ENCODE measurements at regions not wholly inside any gene's neighbourhood (a gene's known extent, or its start where the extent isn't known, plus 50 kb on each side); places are given as distances from the start of the nearest gene placed in this dataset.
"Not testable (repeated sequence)": the region's sequence is repeated elsewhere in the genome, so short reads cannot be mapped to it uniquely, and the experiment has no call there.

DNA sequence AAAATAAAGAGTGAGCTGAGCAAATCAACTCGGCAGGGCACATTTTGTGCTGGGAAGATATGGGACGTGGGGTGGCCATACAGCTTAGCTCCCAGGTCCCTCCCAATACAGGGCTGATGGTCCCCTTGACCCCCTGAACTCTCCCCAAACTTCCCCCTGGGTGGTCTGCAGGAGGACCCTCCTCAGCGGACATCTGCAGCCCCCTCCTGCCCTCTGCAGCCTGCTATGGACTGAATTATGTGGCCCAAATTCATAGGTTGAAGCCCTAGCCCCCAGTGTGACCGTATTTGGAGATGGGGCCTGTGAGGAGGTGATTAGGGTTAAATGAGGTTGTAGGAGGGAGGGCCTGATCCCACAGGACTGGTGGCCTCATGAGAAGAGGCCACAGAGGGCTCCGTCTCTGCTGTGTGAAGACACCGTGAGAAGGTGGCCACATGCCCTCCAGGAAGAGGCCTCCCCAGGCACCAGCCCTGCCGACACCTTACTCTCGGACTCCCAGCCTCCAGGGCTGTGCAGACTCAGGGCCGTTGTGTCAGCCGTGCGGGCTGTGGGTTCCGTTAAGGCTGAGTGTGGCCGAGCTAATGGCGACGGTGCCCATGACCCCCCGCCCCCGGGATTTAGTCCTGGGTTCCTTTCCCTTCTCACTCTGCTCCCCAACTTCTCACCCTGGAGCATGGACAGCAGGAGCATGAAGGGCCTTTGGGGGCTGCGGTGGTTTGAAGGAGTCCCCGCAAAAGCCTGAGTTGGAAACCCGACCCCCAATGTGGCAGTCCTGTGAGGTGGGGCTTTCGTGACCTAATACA, 1042.8 kb downstream of the BRD1 start:
- no peak for DNase-seq (ENCODE audit: low read depth)

DNA sequence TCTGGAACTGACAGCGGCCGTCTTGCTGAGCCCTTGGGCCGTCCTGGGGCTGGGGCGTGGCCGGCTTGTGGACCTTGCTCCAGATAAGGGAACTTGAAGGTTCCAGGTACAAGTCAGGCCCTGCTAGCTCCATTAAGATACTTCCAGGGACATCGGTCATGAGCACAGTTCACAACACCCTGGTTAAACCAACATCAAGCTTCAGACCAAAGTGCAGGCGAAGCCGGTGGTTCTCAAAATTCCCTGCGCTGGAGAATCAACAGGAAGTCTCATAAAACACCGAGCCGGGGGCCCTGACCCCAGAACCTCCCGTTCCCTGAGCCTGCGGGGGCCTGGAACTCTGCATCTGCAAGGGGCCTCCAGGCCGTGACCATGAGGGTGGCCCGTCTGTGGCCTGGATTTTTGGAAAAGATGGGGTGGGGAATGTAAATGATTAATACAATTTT, 1043.8 kb downstream of the BRD1 start:
- no peak for DNase-seq (ENCODE audit: low read depth)

DNA sequence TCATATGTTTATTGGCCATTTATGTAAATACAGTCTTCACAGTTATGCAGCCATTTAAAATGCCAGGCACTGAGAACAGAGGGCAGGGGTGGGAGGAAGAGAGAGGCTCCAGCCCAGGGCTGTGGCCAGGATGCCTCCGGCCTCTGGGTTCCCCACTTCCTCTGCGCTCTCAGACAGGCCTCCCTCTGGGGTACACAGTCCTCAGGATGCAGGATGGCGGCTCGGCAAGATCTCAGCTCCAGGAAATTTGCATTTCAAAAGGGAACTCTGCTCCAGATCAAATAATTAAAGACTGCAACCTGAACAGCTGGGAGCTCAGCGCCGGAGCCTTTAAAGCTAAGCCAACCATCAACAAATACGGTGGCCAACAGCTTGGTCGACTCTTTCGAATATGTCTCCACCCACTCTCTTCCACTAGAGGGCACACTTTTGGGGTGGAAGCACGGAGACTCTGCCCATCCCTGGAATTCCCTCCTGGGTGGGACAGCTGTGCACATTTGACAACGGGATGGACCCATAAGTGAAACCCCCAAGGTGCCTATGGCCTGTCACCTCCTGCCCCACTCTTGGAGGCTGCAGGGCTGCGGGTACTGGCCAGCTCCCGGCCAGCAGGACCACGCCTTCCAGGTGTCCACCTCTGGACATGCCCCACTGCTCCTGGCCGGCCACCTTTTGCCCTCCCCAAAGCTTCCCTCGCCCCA, 1044.7 kb downstream of the BRD1 start:
- DNase-seq (ENCODE audit: low read depth), result no peak

DNA sequence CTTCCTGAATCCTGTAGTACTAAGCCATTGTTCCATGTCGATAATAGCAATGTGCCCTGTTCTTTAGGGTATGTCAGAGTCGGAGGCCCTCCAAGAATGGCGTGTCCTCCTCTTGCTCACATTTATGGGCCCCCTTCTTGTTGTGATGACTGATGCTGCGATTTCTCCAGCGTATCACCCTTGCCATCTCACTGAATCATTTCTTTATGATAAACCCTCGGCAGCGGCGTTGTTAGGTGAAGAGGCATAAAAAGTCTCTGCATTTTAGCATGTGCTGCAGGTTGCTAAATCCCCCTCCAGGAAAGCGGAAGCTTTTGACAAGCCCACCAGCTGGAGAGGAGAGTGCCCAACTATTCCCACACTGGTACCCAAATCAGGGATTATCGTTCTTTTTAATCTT, 1045.3 kb downstream of the BRD1 start:
- no peak for DNase-seq (ENCODE audit: low read depth)

DNA sequence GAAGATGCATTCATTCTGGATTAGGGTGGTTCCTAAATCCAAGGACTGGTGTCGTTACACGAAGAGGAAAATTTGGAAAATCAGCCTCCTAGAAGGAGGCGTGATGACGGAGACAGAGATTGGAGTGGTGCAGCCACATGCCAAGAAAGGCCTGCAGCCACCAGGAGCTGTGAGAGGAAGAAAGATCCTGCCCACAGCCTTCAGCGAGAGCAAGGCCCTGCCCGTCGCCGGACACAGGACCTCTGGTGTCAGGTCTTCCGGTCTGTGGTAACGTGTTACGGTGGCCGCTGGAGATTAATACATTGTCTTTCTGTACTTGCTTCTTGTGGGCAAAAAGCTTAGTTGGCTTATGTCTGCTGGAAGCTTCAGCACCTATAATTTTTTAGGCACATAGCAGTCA, 1045.8 kb downstream of the BRD1 start:
- no peak for DNase-seq (ENCODE audit: low read depth)

GRCh38 chr22:48781391-48781790, 1046.3 kb downstream of the BRD1 start:
- no peak for DNase-seq (ENCODE audit: low read depth)

- no peak for DNase-seq (ENCODE audit: low read depth)
Measured at GRCh38 chr22:48780597-48781277, 1046.9 kb downstream of the BRD1 start.

GRCh38 chr22:48779661-48780596, 1047.7 kb downstream of the BRD1 start:
- DNase-seq (ENCODE audit: low read depth), result no peak

- DNase-seq (ENCODE audit: low read depth), result no peak
Measured at GRCh38 chr22:48779211-48779643, 1048.4 kb downstream of the BRD1 start.

DNA sequence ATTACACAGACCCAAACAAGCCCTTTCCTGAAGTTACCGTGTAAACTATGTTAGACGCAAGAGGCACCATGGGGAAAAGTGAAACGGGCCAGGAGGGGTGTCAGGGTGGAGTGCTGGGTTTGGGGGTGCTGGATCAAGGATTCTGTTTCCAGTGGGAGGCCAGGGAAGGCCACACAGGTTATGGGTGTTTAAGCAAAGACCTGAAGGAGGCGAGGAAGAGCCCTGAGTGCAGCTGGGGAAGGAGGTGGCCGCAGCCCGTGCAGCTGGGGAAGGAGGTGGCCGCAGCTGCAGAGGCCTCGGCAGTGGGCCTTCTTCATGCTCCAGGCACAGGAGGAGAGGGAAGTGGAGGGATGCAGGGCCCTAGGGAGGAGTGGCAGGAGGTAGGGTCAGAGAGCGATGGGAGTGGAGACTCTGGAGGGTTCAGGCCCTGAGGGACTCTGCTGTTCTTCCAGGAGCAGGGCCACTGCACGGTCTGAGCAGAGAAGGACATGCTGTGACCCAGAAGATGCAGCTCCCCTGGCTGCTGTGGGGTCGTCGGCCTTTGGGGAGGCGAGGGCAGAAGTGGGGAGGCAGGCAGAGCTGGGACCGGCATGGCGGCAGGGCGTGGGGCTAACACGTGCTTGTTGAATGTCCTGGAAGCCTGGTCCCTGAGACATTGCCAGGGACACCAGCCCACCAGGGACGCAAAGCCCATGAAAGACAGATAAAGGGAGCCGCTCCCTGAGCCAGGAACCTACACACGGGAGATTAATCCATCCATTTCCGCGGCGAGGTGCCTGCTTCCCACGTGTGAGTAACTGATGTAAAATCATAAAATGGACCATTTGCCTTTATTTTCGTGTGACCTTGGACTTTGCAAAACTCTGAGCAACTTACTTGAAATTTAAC, 1049.1 kb downstream of the BRD1 start:
- no peak for DNase-seq (ENCODE audit: low read depth)

- no peak for DNase-seq (ENCODE audit: low read depth)
Measured at GRCh38 chr22:48772286-48772907, 1055.3 kb downstream of the BRD1 start.

DNA sequence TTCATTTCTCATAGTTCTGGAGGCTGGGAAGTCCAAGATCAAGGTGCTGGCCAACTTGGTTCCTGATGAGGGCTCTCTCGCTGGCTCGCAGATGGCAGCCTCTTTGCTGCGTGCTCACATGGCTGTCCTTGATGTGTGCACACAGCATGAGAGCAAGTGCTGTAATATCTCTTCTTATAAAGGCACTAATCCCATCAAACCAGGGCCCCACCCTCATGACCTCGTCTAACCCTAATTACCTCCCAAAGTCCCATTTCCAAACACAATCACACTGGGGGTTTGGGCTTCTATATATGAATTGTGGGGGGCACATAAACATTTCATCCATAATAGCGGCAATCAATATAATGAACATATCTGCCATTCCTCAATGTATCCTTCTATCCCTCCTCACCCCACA, 1062.1 kb downstream of the BRD1 start:
- DNase-seq (ENCODE audit: low read depth), result no peak

DNA sequence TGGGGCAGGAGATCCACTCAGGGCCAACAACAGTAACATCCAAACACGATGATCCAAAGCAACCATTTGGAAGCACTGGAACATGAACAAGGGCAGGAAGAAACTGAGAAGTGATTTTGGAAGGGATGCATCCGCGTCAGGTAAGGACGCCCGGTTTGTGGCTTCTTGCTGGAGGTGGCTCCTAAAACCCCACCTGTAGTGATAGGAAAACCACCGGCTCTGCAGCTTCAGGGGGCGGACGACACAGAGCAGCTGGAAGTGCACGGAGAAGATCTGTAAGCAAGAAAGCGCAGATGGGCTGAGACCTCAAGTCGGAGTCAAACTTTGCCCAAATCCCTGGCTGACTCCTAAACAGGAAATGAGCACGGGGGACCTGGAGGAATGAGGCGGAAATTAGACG, 1066.1 kb downstream of the BRD1 start:
- DNase-seq (ENCODE audit: low read depth), result no peak

- DNase-seq (ENCODE audit: low read depth), result no peak
Measured at GRCh38 chr22:48760481-48761390, 1066.9 kb downstream of the BRD1 start.

DNA sequence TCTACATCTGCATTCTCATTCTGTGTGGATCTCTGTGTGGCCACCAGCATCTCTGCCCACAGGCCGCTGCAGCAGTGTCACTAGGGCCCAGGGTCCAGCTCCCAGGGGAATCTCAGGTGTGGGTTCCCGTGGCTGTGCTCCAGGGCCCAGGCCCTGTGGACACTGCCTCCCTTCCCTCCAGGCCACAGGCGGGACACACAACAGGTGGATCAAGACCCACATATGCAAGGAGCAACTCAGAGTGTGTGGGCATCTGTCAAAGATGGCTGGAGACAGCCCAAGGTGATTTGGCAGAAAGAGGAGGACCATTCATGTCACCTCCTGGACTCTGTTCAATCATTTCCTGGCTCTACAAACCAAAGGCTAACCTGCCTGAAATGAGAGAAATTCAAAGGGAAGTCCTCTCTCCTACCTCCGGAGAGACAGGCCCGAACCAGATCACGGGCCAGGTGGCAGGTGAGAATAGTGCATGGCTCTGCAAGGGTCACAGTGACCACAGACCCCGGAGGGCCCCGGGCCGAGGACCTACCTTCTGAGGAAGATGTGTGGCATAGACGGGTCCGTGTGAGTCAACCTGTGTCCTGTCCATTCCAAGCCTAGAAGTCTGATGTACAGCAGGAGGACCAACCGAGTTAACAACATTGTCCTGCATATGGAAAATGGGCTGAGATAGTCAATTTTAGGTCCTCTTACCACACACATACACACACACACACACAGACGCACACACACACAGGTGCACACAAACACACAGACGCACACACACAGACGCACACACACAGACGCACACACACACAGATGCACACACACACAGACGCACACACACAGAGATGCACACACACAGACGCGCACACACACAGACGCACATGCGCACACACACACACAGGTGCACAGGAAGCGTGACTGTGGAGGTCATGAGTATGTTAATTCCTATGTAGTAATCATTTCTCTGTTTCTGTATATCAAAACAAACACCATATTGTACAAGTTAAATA, 1068.5 kb downstream of the BRD1 start:
- no peak for DNase-seq (ENCODE audit: low read depth)

DNA sequence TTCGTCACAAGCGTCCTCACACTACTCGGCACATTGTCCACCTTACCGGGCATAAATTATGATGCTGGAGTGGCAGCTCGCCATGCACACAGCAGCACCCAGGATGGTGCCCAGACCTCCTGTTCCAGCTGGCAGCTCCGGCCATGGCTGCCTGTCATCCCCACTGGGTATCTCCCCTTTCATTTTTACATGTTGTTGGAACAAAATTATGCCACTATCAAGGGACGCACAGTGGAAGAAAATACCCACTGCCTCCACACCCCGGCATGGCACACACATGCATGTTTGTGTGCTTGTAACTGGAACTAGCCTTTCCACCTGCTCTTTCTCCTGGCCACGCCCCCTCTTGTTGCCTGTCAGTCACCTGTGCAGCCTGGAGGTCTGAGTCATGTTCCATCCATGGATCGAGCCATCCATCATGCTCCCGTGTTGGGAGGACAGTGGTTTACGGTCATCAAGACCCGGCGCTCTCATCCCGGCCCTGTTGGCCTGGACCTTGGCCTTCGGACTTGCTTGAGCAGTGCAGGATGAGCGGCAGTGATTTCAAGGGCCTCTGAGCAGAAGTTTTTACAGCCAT, 1069.6 kb downstream of the BRD1 start:
- no peak for DNase-seq (ENCODE audit: low read depth)

- DNase-seq (ENCODE audit: low read depth), result no peak
Measured at GRCh38 chr22:48757581-48757980, 1070.1 kb downstream of the BRD1 start.

GRCh38 chr22:48757135-48757534, 1070.5 kb downstream of the BRD1 start:
- not testable (repeated sequence) for DNase-seq (ENCODE audit: low read depth)

Data from stimulated activated CD8-positive, alpha-beta memory T cell treated with anti-CD3 and anti-CD28 coated beads, Interleukin-12 subunit alpha, Interleukin-12 subunit beta, amount 100 ng/mL, for 1 hour (primary cell).